WTC11 (cell line): ENCODE measurements at regions not wholly inside any gene's neighbourhood (a gene's known extent, or its start where the extent isn't known, plus 50 kb on each side); places are given as distances from the start of the nearest gene placed in this dataset.

Source experiments
- CBFB ChIP-seq: sonication (generic); formaldehyde crosslinking; IDR thresholded peaks from 2 replicates; pipeline ENCODE4 v1.8.1; 2022; ENCODE audit warnings: mild to moderate bottlenecking, low read depth, missing genetic modification reagents
- ESRRA ChIP-seq: sonication (generic); formaldehyde crosslinking; IDR thresholded peaks from 2 replicates; pipeline ENCODE4 v1.8.1; 2022; ENCODE audit warnings: mild to moderate bottlenecking, missing genetic modification reagents, borderline replicate concordance
- MXD4 ChIP-seq: fragments of 250-450 bp; sonication (Bioruptor Pico); IDR thresholded peaks from 2 replicates; pipeline ENCODE4 v1.8.0; 2021; ENCODE audit warnings: mild to moderate bottlenecking, moderate library complexity, borderline replicate concordance
- NFYB ChIP-seq: sonication (generic); formaldehyde crosslinking; conservative IDR thresholded peaks from 2 replicates; pipeline ENCODE4 v1.8.0; 2022; ENCODE audit warnings: low read depth, missing genetic modification reagents
- ZNF416 ChIP-seq: fragments of 250-450 bp; sonication (Bioruptor Pico); IDR thresholded peaks from 2 replicates; pipeline ENCODE4 v1.9.0; 2021; ENCODE audit warnings: mild to moderate bottlenecking, inconsistent platforms
- TF ChIP-seq, protein P1 (sequence below): sonication (generic); formaldehyde crosslinking; IDR thresholded peaks from 2 replicates; pipeline ENCODE4 v1.8.0; 2022; ENCODE audit warnings: mild to moderate bottlenecking, missing genetic modification reagents
- TF ChIP-seq, protein P2 (sequence below): fragments of 200-600 bp; IDR thresholded peaks from 2 replicates; pipeline ENCODE4 v1.8.0; 2022; ENCODE audit warnings: antibody characterized with exemption
- TF ChIP-seq, protein P3 (sequence below): sonication (generic); formaldehyde crosslinking; IDR thresholded peaks from 2 replicates; pipeline ENCODE4 v1.8.1; 2022; ENCODE audit warnings: mild to moderate bottlenecking, moderate library complexity, missing genetic modification reagents
- TF ChIP-seq, protein P4 (sequence below): sonication (generic); formaldehyde crosslinking; IDR thresholded peaks from 2 replicates; pipeline ENCODE4 v1.8.1; 2022; ENCODE audit warnings: missing genetic modification reagents, borderline replicate concordance
- TF ChIP-seq, protein P5 (sequence below): sonication (generic); formaldehyde crosslinking; IDR thresholded peaks from 2 replicates; pipeline ENCODE4 v1.8.1; 2023; ENCODE audit warnings: mild to moderate bottlenecking, missing genetic modification reagents, moderate library complexity

DNA sequence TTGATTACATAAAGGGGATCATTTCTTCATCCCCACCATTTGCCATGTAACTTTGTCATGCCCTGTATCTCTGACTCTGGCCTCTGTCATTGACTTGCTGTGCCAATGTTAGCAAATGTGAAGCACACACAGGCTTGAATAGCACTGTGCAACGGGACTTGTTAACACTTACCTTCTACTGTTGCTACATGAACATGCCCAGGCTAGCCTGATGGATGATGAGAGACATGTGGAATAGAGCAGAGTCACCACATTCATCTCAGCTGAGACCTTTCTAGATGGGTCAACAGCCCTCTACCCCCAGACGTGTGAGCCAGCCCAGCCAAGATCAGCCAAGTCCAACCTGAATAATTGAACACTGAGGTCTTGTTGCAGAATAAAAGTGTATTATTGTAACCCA lies 162.1 kb upstream of the SALL1 start:
- TF ChIP-seq, protein P1, sequence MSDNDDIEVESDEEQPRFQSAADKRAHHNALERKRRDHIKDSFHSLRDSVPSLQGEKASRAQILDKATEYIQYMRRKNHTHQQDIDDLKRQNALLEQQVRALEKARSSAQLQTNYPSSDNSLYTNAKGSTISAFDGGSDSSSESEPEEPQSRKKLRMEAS (CRISPR knock-in tag), result no peak
- TF ChIP-seq, protein P2, sequence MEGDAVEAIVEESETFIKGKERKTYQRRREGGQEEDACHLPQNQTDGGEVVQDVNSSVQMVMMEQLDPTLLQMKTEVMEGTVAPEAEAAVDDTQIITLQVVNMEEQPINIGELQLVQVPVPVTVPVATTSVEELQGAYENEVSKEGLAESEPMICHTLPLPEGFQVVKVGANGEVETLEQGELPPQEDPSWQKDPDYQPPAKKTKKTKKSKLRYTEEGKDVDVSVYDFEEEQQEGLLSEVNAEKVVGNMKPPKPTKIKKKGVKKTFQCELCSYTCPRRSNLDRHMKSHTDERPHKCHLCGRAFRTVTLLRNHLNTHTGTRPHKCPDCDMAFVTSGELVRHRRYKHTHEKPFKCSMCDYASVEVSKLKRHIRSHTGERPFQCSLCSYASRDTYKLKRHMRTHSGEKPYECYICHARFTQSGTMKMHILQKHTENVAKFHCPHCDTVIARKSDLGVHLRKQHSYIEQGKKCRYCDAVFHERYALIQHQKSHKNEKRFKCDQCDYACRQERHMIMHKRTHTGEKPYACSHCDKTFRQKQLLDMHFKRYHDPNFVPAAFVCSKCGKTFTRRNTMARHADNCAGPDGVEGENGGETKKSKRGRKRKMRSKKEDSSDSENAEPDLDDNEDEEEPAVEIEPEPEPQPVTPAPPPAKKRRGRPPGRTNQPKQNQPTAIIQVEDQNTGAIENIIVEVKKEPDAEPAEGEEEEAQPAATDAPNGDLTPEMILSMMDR, result no peak
- TF ChIP-seq, protein P3, sequence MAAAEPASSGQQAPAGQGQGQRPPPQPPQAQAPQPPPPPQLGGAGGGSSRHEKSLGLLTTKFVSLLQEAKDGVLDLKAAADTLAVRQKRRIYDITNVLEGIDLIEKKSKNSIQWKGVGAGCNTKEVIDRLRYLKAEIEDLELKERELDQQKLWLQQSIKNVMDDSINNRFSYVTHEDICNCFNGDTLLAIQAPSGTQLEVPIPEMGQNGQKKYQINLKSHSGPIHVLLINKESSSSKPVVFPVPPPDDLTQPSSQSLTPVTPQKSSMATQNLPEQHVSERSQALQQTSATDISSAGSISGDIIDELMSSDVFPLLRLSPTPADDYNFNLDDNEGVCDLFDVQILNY (CRISPR knock-in tag), result no peak
- TF ChIP-seq, protein P4, sequence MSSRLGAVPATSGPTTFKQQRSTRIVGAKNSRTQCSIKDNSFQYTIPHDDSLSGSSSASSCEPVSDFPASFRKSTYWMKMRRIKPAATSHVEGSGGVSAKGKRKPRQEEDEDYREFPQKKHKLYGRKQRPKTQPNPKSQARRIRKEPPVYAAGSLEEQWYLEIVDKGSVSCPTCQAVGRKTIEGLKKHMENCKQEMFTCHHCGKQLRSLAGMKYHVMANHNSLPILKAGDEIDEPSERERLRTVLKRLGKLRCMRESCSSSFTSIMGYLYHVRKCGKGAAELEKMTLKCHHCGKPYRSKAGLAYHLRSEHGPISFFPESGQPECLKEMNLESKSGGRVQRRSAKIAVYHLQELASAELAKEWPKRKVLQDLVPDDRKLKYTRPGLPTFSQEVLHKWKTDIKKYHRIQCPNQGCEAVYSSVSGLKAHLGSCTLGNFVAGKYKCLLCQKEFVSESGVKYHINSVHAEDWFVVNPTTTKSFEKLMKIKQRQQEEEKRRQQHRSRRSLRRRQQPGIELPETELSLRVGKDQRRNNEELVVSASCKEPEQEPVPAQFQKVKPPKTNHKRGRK (CRISPR knock-in tag), result no peak
- TF ChIP-seq ZNF416 (CRISPR knock-in tag), result no peak
- TF ChIP-seq, protein P5, sequence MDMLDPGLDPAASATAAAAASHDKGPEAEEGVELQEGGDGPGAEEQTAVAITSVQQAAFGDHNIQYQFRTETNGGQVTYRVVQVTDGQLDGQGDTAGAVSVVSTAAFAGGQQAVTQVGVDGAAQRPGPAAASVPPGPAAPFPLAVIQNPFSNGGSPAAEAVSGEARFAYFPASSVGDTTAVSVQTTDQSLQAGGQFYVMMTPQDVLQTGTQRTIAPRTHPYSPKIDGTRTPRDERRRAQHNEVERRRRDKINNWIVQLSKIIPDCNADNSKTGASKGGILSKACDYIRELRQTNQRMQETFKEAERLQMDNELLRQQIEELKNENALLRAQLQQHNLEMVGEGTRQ (CRISPR knock-in tag), result no peak
- no peak for TF ChIP-seq MXD4
- TF ChIP-seq ESRRA (CRISPR knock-in tag), result no peak
- TF ChIP-seq CBFB (CRISPR knock-in tag), result no peak
- TF ChIP-seq NFYB (CRISPR knock-in tag), result no peak
